GM21528 (cell line): ENCODE measurements at regions not wholly inside any gene's neighbourhood (a gene's known extent, or its start where the extent isn't known, plus 50 kb on each side); places are given as distances from the start of the nearest gene placed in this dataset.
"Not testable (repeated sequence)": the region's sequence is repeated elsewhere in the genome, so short reads cannot be mapped to it uniquely, and the experiment has no call there.

Experiments
- ATAC-seq: cut with Tn5 transposase; IDR thresholded peaks from one replicate; pipeline ENCODE4 v1.9.1; 2021; ENCODE audit warnings: mild to moderate bottlenecking, moderate library complexity; ENCODE audit not compliant: unreplicated experiment, low FRiP score

DNA sequence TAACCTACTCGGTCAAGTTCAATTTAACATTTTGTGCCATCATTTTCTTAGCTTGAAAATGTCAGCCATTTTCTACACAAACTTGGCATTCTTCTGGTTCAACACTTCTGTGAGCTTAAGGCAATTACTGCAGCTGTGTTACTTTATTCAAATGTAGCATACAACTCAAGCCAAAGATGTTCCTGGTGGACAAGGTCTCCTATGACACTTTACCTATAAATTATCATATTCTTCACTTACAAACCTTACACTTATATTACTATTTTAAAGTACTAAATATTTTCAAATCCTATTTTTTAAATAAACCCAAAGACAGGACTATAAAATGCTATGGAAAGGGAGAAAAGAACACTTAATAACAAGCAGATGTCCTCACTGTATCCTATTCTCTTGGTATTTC lies 1045.3 kb downstream of the TSN start:
- ATAC-seq, result no peak

DNA sequence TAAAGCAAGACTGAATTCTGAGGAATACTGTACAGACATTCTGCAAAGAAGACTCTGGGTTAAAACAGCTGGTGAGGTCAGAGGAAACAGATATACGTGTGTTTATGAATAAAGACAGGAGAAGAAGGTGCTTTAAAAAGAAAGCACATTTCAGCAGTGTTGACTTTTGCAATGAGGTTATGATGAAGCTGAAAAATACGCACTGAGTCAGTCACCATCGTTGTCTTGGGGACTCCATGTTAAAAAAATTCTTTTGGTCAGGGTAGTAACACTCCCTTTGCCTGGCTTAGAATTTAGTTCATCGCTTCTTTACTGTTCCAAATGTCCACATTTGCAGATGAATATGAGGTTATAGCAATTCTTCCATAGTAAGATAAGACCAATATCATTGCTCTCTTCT lies 1049.0 kb downstream of the TSN start:
- no peak for ATAC-seq

- no peak for ATAC-seq
Measured at GRCh38 chr2:122805346-122805745, 1049.9 kb downstream of the TSN start.

- no peak for ATAC-seq
Measured at GRCh38 chr2:122808286-122808969, 1053.0 kb downstream of the TSN start.

DNA sequence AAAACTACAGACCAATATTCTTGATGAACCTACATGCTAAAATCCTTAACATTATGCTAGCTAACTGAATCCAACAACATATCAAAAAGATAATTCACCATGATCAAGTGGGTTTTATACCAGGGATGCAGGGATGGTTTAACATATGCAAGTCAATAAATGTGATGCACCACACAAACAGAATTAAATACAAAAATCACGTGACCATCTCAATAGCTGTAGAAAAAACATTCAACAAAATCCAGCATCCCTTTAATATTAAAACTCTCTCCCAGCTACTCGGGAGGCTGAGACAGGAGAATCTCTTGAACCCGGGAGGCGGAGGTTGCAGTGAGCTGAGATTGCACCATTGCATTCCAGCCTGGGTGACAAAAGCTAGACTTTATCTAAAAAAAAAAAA lies 1056.8 kb downstream of the TSN start:
- ATAC-seq, result not testable (repeated sequence)

DNA sequence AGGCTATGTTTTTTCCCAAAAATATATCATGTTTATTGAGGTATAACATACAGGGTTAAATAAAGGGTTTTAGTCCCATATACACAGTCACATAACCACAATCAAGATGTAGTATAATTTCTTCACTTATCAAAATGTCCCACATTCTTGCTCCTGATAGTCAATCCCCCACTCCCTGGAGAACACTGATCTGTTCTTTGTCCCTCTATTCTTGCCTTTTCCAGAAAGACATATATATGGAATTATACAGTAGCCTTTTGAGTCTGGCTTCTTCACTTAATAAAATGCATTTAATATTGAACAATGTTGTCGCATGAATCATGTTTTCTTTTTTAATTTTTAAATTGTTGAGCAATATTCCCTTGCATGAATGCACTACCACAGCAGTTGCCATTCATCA lies 1059.7 kb downstream of the TSN start:
- ATAC-seq, result no peak

GRCh38 chr2:122816803-122817202 lies 1061.4 kb downstream of the TSN start:
- ATAC-seq, result no peak

DNA sequence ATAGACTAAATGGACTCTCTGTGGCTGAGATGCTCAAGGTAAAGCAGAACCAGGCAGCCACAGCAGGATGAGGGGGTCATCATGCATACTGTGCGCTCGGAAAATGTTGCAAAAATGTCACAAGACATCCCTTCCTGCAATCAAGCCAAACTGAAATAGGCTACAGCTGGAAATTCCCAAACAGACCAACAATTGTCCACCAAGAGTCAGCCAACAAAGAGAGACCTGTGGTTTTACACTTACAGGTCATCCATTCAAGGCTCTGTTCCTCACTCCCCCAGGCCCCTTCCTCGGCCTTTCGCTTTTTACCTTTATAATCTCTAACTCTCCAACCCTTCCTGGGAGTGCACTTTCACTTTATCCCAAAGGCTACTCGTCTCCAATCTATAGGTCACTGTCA lies 1066.9 kb downstream of the TSN start:
- ATAC-seq, result no peak

GRCh38 chr2:122830157-122830556 lies 1074.7 kb downstream of the TSN start:
- ATAC-seq, result no peak

DNA sequence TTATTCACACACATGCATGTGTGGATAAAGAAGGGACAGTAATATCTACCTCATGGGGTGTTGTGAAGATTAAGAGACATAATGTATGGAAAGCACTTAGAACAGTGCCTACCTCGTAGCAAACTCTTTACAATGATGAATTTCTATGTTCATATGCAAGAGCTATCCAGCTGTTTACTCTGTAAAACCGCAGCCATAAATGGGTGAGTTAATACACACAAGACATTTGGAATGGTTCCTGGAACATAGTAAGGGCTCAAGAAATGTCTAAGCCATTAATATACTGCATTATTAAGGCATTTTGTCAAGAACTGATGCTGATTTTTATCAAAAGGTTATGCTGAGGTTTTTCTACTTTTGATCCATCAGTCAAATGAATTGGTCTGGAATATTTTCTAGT lies 1076.2 kb downstream of the TSN start:
- no peak for ATAC-seq

DNA sequence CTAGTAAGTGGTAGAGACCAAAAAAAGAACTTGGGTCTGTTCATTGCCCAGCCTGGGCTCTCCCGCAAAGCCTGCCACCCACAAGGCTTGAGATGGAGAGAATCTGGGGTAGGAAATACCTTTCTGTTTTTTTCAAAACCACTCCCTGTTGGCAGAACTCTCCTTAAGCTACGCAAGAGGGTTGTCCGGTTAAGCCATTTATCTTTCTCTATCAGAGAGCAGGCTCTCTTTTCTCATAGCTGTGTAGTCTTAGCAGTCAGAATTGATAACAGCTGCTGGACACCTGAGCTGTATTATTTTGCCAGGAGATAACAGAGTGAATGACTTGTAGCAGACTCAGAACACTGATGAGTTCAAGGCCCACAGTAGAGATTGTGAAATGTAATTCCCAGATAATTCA lies 1088.1 kb downstream of the TSN start:
- no peak for ATAC-seq

DNA sequence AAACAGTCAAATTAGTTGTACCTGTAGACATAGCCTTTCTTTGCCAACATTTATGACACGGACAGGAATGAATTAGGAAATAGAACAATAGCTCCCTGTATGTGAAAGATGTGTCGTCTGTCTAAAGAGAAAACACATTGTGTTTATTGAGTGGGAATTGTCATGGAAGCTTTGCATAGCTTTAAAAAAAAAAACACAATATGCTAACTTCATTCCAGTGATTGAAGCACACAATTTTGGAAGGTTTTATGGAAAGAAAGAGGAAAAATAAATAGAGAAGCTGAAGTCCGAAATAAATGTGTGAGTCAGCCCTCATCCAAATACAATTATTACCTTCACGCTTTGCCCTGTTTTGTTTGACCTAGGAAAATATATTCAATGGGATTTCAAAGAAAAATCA lies 1095.7 kb downstream of the TSN start:
- ATAC-seq, result no peak

GRCh38 chr2:122851972-122852531 lies 1096.6 kb downstream of the TSN start:
- ATAC-seq, result no peak

DNA sequence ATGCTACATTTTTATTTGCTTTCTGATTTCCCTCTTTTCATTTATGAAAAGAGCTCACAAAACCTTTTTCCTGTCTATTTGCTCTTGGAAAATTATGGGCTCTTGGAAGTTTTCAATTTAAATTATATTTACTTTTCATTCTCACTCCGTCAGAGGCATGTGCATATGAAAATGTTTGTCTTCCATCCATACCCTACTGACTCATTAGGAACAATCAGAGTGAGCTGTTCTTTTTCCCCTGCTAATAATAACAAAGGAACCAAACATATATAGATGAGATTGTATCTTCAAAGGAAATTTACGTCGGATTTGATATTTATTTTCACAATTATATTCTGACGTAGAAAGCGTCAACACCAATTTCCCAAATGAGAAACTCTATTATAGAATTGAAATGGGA lies 1101.2 kb downstream of the TSN start:
- no peak for ATAC-seq

DNA sequence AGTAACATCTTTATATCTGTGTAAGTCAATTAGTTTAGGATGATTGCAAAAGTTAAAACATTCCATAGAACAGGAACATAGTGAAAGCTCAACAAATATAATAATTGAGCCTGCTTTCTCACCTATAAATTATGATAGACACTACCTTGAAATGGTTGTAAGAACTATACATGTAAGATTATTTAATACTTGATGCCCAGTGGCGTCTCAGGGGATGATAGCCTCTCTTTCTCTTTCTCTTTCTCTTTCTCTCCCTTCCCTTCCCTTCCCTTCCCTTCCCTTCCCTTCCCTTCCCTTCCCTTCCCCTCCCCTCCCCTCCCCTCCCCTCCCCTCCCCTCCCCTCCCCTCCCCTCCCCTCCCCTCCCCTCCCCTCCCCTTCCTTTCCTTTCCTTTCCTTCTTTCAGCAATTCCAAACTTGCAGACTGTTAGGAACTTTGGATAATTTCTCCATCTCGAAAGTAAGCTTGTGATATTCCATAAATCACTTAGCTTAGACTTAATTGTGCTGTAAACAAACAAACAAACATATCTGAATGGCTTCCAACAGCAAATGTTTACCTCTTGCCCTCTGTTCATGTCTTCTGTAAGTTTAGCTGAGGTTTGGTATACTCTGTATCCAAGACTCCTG lies 1102.7 kb downstream of the TSN start:
- ATAC-seq, result no peak

DNA sequence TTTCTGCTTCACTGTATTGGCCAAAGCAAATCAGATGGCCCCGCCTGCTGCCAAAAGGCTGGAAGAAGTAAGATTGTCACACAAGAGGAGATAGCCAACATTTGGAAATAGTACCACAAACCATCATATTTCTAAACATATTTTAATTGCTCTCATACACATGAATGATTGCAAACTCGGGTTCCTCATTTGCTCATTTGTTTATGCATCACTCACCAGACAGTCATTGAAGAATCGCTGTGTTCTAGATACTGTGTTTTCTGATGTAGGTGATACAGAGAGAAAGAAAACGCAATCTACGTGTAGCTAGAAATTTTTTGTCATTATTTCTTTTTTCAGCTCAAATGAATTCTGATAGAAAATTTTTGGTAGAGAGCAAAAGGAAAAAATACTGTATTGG lies 1103.4 kb downstream of the TSN start:
- no peak for ATAC-seq

DNA sequence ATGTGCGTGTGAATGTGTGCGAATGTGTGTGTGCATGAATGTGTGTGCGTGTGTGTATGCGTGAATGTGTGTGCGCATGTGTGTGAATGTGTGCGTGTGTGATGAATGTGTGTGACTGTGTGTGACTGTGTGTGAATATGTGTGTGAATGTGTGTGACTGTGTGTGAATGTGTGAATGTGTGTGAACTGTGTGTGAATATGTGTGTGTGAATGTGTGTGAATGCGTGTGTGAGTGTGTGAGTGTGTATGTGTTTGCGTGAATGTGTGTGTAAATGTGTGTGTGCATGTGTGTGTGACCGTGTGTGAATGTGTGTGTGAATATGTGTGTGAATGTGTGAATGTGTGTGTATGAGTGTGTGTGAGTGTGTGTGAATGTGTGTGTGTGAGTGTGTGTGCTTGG lies 1103.8 kb downstream of the TSN start:
- no peak for ATAC-seq

GRCh38 chr2:122863532-122863931 lies 1108.1 kb downstream of the TSN start:
- ATAC-seq, result no peak

GRCh38 chr2:122864728-122865127 lies 1109.3 kb downstream of the TSN start:
- no peak for ATAC-seq

- ATAC-seq, result no peak
Measured at GRCh38 chr2:122866095-122866494, 1110.6 kb downstream of the TSN start.

DNA sequence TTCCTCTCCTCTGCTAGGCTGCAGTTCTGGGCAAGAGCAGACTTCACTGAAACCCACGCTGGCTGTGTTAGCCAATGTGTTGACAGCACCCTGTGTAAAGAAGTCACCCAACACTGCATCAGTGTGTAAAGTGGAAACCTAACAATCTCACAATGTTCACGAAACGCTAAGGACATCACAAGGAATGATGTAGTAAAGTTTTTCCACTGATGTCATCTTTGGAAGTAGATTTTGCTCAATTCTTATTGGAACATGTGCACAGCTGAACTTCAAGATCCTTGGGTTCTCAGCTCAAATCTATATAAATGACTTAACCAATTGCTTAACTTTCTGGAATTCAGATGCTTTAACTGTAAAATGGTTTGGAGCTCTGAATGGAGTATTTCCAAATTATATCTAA lies 1112.5 kb downstream of the TSN start:
- no peak for ATAC-seq

DNA sequence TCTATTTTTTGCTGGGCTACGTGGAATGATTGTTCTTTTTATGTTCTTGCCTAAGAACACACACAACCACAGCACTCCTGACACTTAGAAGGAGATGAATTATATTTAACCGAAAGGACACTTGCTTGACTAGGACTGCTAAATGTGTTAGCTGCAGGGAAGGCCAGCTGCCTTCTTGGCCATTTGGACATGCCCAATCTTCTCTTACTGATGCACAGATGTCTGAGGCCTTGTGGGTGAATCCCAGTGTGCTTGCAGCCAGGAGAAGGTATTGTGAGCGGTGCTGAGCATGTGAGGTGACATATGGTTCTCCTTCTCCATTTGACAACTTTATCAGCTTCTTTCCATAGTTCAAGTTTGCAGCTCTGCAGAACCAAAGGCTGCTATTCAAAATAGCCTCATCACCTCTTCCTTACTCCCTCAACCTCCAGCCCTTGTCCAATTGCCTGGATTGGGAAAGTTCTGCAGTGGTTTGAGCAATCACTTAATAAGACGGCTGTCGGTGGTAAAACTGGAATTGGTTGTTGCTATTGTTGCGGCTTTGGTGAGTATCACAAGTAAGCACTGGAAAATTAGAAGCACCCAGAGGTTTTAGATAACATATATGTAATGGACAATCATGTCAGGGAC lies 1113.3 kb downstream of the TSN start:
- no peak for ATAC-seq
